Adrenal gland (tissue), 9 donors: ENCODE measurements at regions not wholly inside any gene's neighbourhood (a gene's known extent, or its start where the extent isn't known, plus 50 kb on each side); places are given as distances from the start of the nearest gene placed in this dataset.
"Not testable (repeated sequence)": the region's sequence is repeated elsewhere in the genome, so short reads cannot be mapped to it uniquely, and the experiment has no call there.

Experiments used
- DNase-seq, 7 donors: peaks; one replicate each; pipeline ENCODE4 v3.0.0-alpha.2; 2019 to 2020
- H3K27ac ChIP-seq, 5 donors: fragments of 200-600 bp; sonication (generic) in 4 of 5; 1 replicate in 3 of 5; 2 replicates in 2 of 5; pipeline versions ENCODE4 v1.5.1 to v1.8.0; 2016 to 2020; ENCODE audit warnings: mild to moderate bottlenecking in 1 of 5
- H3K27me3 ChIP-seq: fragments of 200-600 bp; 2 replicates; pipeline ENCODE4 v1.8.0; 2021
- H3K36me3 ChIP-seq, 2 donors: fragments of 200-600 bp; replicated peaks in 1 of 2; 1 replicate in 1 of 2; 2 replicates in 1 of 2; pipeline versions ENCODE4 v1.5.1 to v1.8.0; 2018 to 2022
- H3K4me1 ChIP-seq, 2 donors: fragments of 200-600 bp; replicated peaks in 1 of 2; 1 replicate in 1 of 2; 2 replicates in 1 of 2; pipeline versions ENCODE4 v1.5.1 to v1.8.0; 2018 to 2021
- H3K4me3 ChIP-seq, 4 donors: fragments of 200-600 bp; sonication (generic) in 3 of 4; one replicate each; pipeline ENCODE4 v1.5.1; 2016 to 2018
- H3K9me3 ChIP-seq, 3 donors: fragments of 200-600 bp; sonication (generic) in 1 of 3; replicated peaks in 1 of 3; 1 replicate in 2 of 3; 2 replicates in 1 of 3; pipeline versions ENCODE4 v1.5.1 to v1.8.0; 2016 to 2021
- POLR2A ChIP-seq, 2 donors: fragments of 450-650 bp; IDR thresholded peaks; one replicate each; pipeline ENCODE4 v1.6.1; 2017; ENCODE audit warnings: antibody characterized with exemption in 2 of 2, mild to moderate bottlenecking in 2 of 2, moderate library complexity in 1 of 2
- WGBS, 4 donors: extraction: QIAGEN DNeasy Blood & Tissue Kit in 2 of 4; methylation state at CpG; one replicate each; pipeline versions ENCODE4 v1.1.5 to v1.1.7; 2013 to 2017; 5-methylcytosine and 5-hydroxymethylcytosine counted together
- intact Hi-C, 2 donors: fragments of 100-400 bp; cut with DNase I; formaldehyde crosslinking; loops; one replicate each; pipeline versions ENCODE4 v1.14.1 to v1.15.0; 2022 to 2023
- TF ChIP-seq, protein P1 (sequence below), 6 experiments: fragments of 450-650 bp in 4 of 6; fragments of 200-600 bp in 2 of 6; sonication (generic) in 1 of 6; IDR thresholded peaks; 1 replicate in 5 of 6; 2 replicates in 1 of 6; pipeline versions ENCODE4 v1.5.1 to v1.8.0; 2016 to 2021; ENCODE audit warnings: antibody characterized with exemption in 6 of 6, mild to moderate bottlenecking in 2 of 6, moderate library complexity in 1 of 6
- donor health status: healthy with polysubstance abuse.
- donor health status: Bipolar disorder and iron deficiency.
- donor health status: DM: yes; HTN: yes; CAD: no.
- donor health status: DM: no; HTN: no; CAD: no.
- donor health status: DM: no; HTN: no; CAD: no.

DNA sequence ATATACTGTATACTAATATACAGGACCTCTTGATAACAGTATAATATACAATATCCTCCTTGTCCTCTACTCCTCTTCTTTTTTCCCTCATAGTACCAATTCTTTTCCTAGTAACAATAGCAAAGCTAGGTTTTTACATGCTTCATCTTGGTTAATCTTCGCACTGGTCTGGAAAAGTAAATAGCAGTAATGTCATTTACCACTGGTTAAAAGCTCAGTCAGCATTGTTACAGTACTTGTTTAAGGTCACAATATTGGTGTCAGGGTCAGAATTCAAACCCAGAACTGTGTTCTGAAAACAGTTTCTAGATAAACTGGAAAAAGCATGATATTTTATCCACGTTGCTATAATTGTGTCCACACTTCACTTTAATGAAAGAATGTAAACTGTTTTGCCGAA is 692.4 kb upstream of the CDH6 start:
- WGBS, 4 donors: 59 to 74% (median 66%) methylated on average over 3 of the region's 3 CpGs
- Histone ChIP-seq H3K27ac (no peak overlapping the region), H3K4me1 (no peaks in the 10 kb centered on the region), H3K27me3 (no peaks in the 10 kb centered on the region), H3K4me3 (no peak overlapping the region), H3K9me3 (no peaks in the 10 kb centered on the region), H3K36me3 (no peaks in the 10 kb centered on the region)
- DNase-seq: no peak
- intact Hi-C loops: no loop called here
- TF ChIP-seq POLR2A (IDR thresholded peaks at IDR 0.05): no peak
- TF ChIP-seq, protein P1, sequence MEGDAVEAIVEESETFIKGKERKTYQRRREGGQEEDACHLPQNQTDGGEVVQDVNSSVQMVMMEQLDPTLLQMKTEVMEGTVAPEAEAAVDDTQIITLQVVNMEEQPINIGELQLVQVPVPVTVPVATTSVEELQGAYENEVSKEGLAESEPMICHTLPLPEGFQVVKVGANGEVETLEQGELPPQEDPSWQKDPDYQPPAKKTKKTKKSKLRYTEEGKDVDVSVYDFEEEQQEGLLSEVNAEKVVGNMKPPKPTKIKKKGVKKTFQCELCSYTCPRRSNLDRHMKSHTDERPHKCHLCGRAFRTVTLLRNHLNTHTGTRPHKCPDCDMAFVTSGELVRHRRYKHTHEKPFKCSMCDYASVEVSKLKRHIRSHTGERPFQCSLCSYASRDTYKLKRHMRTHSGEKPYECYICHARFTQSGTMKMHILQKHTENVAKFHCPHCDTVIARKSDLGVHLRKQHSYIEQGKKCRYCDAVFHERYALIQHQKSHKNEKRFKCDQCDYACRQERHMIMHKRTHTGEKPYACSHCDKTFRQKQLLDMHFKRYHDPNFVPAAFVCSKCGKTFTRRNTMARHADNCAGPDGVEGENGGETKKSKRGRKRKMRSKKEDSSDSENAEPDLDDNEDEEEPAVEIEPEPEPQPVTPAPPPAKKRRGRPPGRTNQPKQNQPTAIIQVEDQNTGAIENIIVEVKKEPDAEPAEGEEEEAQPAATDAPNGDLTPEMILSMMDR (IDR thresholded peaks at IDR 0.05): no peak

DNA sequence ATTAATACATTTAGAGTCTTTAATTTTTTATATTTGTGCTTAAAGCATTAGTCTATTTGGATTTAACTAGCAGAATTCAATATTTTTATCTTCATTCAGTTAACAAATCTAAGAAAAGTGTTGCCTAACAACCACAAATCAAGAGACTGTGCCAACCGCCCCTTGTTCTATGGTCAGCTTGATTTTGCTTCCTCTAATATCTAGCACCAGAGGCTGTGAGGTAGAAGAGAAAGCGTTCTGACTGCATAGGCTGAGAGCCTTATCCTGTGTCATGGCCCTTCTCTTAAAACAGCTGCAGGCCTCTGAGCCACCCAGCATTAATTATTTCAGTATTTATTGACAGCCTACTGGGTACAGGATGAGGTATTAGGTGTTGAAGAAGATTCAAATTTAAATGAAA is 693.0 kb upstream of the CDH6 start:
- no peaks in the 10 kb centered on the region for H3K9me3 ChIP-seq
- H3K36me3 ChIP-seq: no peaks in the 10 kb centered on the region
- no peak overlapping the region for H3K4me3 ChIP-seq
- TF ChIP-seq POLR2A (IDR thresholded peaks at IDR 0.05): no peak
- TF ChIP-seq, protein P1 (IDR thresholded peaks at IDR 0.05): no peak
- no peak overlapping the region for H3K27ac ChIP-seq
- DNase-seq: no peak
- H3K4me1 ChIP-seq: no peaks in the 10 kb centered on the region
- 68 to 84% (median 78%) methylated on average over 2 of the region's 2 CpGs for WGBS, 4 donors
- H3K27me3 ChIP-seq: no peaks in the 10 kb centered on the region
- intact Hi-C loops: no loop called here

- 40 to 55% (median 49%) methylated on average over 4 of the region's 4 CpGs for WGBS, 4 donors
- TF ChIP-seq POLR2A (IDR thresholded peaks at IDR 0.05): no peak
- TF ChIP-seq, protein P1 (IDR thresholded peaks at IDR 0.05): no peak
- Histone ChIP-seq H3K4me3 (no peak overlapping the region), H3K4me1 (no peaks in the 10 kb centered on the region), H3K27ac (no peak overlapping the region), H3K9me3 (no peaks in the 10 kb centered on the region), H3K27me3 (no peaks in the 10 kb centered on the region), H3K36me3 (no peaks in the 10 kb centered on the region)
- DNase-seq: no peak
- intact Hi-C loops: no loop called here
Measured at GRCh38 chr5:30499402-30499801, 694.1 kb upstream of the CDH6 start.

DNA sequence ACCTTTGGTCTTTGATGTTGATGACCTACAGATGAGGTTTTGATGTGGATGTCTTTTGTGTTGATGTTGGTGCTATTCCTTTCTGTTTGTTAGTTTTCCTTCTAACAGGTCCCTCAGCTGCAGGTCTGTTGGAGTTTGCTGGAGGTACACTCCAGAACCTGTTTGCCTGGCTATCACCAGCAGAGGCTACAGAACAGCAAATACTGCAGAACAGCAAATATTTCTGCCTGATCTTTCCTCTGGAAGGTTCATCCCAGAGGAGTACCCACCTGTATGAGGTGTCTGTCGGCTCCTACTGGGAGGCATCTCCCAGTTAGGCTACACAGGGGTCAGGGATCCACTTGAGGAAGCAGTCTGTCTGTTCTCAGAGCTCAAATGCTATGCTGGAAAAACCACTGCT is 694.5 kb upstream of the CDH6 start:
- Histone ChIP-seq H3K4me3 (no peak overlapping the region), H3K36me3 (no peaks in the 10 kb centered on the region), H3K27me3 (no peaks in the 10 kb centered on the region), H3K27ac (no peak overlapping the region), H3K9me3 (no peaks in the 10 kb centered on the region), H3K4me1 (no peaks in the 10 kb centered on the region)
- WGBS, 4 donors: 0 to 33% (median 10%) methylated on average over 1 of the region's 1 CpG
- no peak for DNase-seq
- intact Hi-C loops: no loop called here
- TF ChIP-seq, protein P1 (IDR thresholded peaks at IDR 0.05): no peak
- TF ChIP-seq POLR2A (IDR thresholded peaks at IDR 0.05): no peak

DNA sequence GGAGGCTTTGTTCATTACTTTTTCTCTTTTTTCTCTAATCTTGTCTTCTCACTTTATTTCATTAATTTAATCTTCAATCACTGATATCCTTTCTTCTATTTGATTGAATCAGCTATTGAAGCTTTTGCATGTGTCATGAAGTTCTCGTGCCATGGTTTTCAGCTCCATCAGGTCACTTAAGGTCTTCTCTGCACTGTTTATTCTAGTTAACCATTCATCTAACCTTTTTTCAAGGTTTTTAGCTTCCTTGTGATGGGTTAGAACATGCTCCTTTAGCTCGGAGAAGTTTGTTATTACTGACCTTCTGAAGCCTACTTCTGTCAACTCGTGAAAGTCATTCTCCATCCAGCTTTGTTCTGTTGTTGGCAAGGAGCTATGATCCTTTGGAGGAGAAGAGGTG is 695.0 kb upstream of the CDH6 start:
- intact Hi-C loops, H3K4me1 ChIP-seq: not testable (repeated sequence)
- WGBS, 4 donors: 56 to 73% (median 69%) methylated on average over 3 of the region's 3 CpGs

DNA sequence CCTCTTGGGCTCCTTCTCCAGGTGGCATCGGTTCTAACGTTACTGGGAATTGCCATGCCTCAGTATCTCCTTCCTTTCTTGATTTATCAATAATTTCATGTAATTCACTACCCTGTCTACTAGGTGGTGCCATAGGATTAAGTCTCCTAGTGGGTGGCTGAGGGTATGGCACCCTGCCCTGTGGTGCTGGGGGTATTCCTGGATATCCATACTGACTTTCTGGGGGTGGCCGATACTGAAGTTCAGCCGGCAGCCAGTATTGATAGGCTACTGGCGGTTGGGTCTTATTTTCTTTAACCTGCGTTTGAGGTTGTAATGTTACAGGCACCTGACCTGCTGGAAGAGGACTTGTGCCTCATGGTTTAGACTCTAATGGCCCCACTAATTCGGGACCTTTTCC is 699.4 kb upstream of the CDH6 start:
- H3K4me1 ChIP-seq, H3K27ac ChIP-seq, H3K4me3 ChIP-seq, H3K9me3 ChIP-seq, DNase-seq, H3K27me3 ChIP-seq, intact Hi-C loops, H3K36me3 ChIP-seq: not testable (repeated sequence)
- WGBS, 4 donors: 75 to 100% (median 77%) methylated on average over 3 to 5 of the region's 7 CpGs

More for the DNA sequence above, 695.0 kb upstream of the CDH6 start:
- H3K9me3 ChIP-seq, H3K27ac ChIP-seq, H3K27me3 ChIP-seq, H3K36me3 ChIP-seq, DNase-seq, H3K4me3 ChIP-seq: not testable (repeated sequence)
